NT2/D1 (cell line): ENCODE measurements at regions not wholly inside any gene's neighbourhood (a gene's known extent, or its start where the extent isn't known, plus 50 kb on each side); places are given as distances from the start of the nearest gene placed in this dataset.
A peak's percentile ranks its signal among the peaks of the same experiment; 100 is the strongest.

Source experiments
- DNase-seq: peaks from one replicate; pipeline ENCODE4 v3.0.0-alpha.2; 2011; ENCODE audit warnings: low read depth, low spot score
- H3K27me3 ChIP-seq: 2 replicates; pipeline ENCODE4 v1.6.0; 2011; ENCODE audit warnings: mild to moderate bottlenecking; ENCODE audit not compliant: insufficient read length, insufficient read depth
- H3K36me3 ChIP-seq: 2 replicates; pipeline ENCODE4 v1.6.1; 2011; ENCODE audit warnings: mild to moderate bottlenecking, low read length, mixed read lengths; ENCODE audit not compliant: insufficient read depth, insufficient read length
- H3K4me1 ChIP-seq: 2 replicates; pipeline ENCODE4 v1.5.1; 2011; ENCODE audit not compliant: insufficient read depth, insufficient read length
- H3K4me3 ChIP-seq: 2 replicates; pipeline ENCODE4 v1.5.1; 2011; ENCODE audit warnings: low read depth; ENCODE audit not compliant: insufficient read length
- H3K9ac ChIP-seq: 2 replicates; pipeline ENCODE4 v1.6.0; 2011; ENCODE audit warnings: low read depth; ENCODE audit not compliant: insufficient read length
- H3K9me3 ChIP-seq: 2 replicates; pipeline ENCODE4 v1.5.1; 2011; ENCODE audit warnings: mild to moderate bottlenecking, low read length; ENCODE audit not compliant: insufficient read depth
- SUZ12 ChIP-seq: IDR thresholded peaks from 2 replicates; pipeline ENCODE4 v1.6.1; 2011; ENCODE audit not compliant: insufficient read length, insufficient read depth; ENCODE audit errors: extremely low read depth
- YY1 ChIP-seq: IDR thresholded peaks from 2 replicates; pipeline ENCODE4 v1.6.1; 2011; ENCODE audit not compliant: insufficient read length, insufficient read depth
- ZNF274 ChIP-seq: IDR thresholded peaks from 2 replicates; pipeline ENCODE4 v1.6.1; 2011; ENCODE audit warnings: mild to moderate bottlenecking, low read depth, low read length

DNA sequence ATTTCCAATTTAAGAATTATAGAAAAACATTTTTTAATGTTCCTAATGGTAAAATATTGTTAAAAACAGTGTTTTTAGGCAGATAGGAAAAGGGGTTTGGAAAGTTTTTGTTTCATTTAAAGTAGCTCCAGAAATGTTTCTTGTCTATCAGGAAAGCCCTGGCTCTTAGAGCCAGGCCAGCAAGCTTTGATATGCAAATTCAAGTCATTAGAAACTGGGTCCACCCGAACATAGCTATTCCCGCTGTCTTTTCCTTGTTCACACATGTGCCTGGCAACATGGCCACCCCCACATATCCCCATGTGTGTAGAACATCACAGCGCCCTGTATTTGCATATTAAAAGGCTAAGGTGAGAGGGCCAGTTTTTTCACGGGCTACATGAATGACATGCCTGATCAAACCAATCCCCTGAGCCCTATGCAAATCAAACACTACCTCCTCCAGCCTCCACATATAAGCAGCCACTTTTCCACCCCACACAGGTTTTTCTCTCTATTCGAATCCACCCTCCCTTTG is 925.3 kb upstream of the CDH10 start:
- H3K9ac ChIP-seq = no peak overlapping the region
- no peaks in the 10 kb centered on the region for H3K27me3 ChIP-seq
- no peak overlapping the region for H3K4me3 ChIP-seq
- DNase-seq = no peak
- no peaks in the 10 kb centered on the region for H3K4me1 ChIP-seq
- TF ChIP-seq SUZ12 = no peak
- no peak for TF ChIP-seq YY1
- no peak for TF ChIP-seq ZNF274
- no peaks in the 10 kb centered on the region for H3K36me3 ChIP-seq
- no peaks in the 10 kb centered on the region; the same call in 1 of the 2 replicates for H3K9me3 ChIP-seq

DNA sequence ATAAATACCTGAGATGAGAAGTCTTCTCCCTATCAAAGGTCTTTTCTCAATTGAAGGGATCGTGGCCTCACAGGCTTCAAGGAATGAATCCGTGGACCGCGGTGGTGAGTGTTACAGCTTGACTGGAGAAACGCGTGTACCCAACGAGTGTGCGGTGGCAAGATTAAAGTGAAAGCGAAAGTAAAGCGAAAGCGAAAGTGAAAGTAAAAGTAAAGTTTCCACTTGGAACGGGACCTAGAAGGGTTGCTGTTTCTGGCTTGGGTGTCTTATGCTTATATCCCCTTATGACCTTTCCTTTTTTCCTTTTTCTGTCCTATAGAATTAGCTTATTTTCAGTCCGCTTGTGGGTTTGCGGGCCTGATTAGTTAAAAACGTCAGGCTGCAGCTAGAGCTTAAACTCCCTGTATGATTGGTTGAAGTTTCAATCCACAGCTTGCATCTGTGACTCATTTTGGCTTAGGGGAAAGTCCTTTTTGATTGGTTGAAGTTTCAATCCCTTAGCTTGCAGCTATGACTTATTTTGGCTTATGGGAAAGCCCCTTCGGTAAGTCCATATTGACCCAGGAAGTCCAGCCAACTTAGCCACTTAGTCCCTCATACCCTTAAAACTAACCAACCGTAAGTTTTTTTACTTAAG is 924.3 kb upstream of the CDH10 start:
- H3K36me3 ChIP-seq = no peaks in the 10 kb centered on the region
- no peak overlapping the region for H3K4me3 ChIP-seq
- no peak for DNase-seq
- H3K27me3 ChIP-seq = no peaks in the 10 kb centered on the region
- H3K9ac ChIP-seq = no peak overlapping the region
- no peak for TF ChIP-seq ZNF274
- TF ChIP-seq YY1 = no peak
- TF ChIP-seq SUZ12 = no peak
- H3K9me3 ChIP-seq = peaks cover 4% of the 10 kb centered on the region; the same call in 1 of the 2 replicates
- no peaks in the 10 kb centered on the region for H3K4me1 ChIP-seq

- peaks cover 12% of the 10 kb centered on the region; the same call in 1 of the 2 replicates for H3K9me3 ChIP-seq
- H3K9ac ChIP-seq = no peak overlapping the region
- no peaks in the 10 kb centered on the region for H3K4me1 ChIP-seq
- no peak for TF ChIP-seq ZNF274
- TF ChIP-seq SUZ12 = no peak
- TF ChIP-seq YY1 = no peak
- H3K27me3 ChIP-seq = no peaks in the 10 kb centered on the region
- DNase-seq = peak; percentile 6
- H3K36me3 ChIP-seq = no peaks in the 10 kb centered on the region
- H3K4me3 ChIP-seq = no peak overlapping the region
Observed at GRCh38 chr5:25568294-25568693, 923.5 kb upstream of the CDH10 start.

DNA sequence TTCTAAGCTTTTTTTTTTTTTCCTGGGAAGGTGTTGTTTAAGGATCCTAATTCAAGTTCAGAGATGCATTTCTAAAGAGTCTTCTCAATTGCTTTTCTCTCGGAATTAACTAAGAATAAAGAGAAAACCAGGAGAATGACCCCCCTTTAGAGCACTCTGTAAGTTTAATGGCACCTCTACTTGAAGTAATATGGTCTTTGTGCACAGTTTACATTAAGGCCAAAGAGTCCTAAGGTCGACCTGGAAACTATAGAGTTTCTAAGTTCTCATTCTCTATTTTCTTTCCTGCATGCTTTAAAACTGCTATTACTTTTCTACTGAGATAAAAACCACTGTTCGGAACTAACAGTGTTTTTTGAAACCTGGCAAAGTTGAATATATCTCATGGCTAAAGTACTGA is 923.1 kb upstream of the CDH10 start:
- Histone ChIP-seq H3K36me3 (no peaks in the 10 kb centered on the region), H3K4me3 (no peak overlapping the region), H3K9ac (no peak overlapping the region), H3K27me3 (no peaks in the 10 kb centered on the region), H3K9me3 (peaks cover 16% of the 10 kb centered on the region; the same call in 1 of the 2 replicates), H3K4me1 (no peaks in the 10 kb centered on the region)
- no peak for DNase-seq
- TF ChIP-seq YY1 = no peak
- TF ChIP-seq ZNF274 = no peak
- no peak for TF ChIP-seq SUZ12

- Histone ChIP-seq H3K4me3 (no peak overlapping the region), H3K27me3 (no peaks in the 10 kb centered on the region), H3K9ac (no peak overlapping the region), H3K36me3 (no peaks in the 10 kb centered on the region), H3K4me1 (no peaks in the 10 kb centered on the region), H3K9me3 (peaks cover 22% of the 10 kb centered on the region; the same call in 1 of the 2 replicates)
- no peak for DNase-seq
- TF ChIP-seq ZNF274 = no peak
- TF ChIP-seq YY1 = no peak
- no peak for TF ChIP-seq SUZ12
Observed at GRCh38 chr5:25562656-25563055, 917.9 kb upstream of the CDH10 start.

- no peak overlapping the region for H3K9ac ChIP-seq
- H3K27me3 ChIP-seq = no peaks in the 10 kb centered on the region
- H3K36me3 ChIP-seq = no peaks in the 10 kb centered on the region
- TF ChIP-seq SUZ12 (no peak), ZNF274 (no peak), YY1 (no peak)
- H3K4me1 ChIP-seq = no peaks in the 10 kb centered on the region
- no peak overlapping the region for H3K4me3 ChIP-seq
- no peaks in the 10 kb centered on the region for H3K9me3 ChIP-seq
- DNase-seq = no peak
Observed at GRCh38 chr5:25554077-25554476, 909.3 kb upstream of the CDH10 start.

- TF ChIP-seq ZNF274 = no peak
- no peak for TF ChIP-seq YY1
- no peak for TF ChIP-seq SUZ12
- no peak overlapping the region for H3K9ac ChIP-seq
- H3K4me3 ChIP-seq = no peak overlapping the region
- H3K4me1 ChIP-seq = no peaks in the 10 kb centered on the region
- DNase-seq = no peak
- no peaks in the 10 kb centered on the region for H3K36me3 ChIP-seq
- H3K27me3 ChIP-seq = no peaks in the 10 kb centered on the region
- H3K9me3 ChIP-seq = no peaks in the 10 kb centered on the region
Observed at GRCh38 chr5:25552871-25553481, 908.2 kb upstream of the CDH10 start.
